Uterus (tissue), 2 donors: ENCODE measurements at regions not wholly inside any gene's neighbourhood (a gene's known extent, or its start where the extent isn't known, plus 50 kb on each side); places are given as distances from the start of the nearest gene placed in this dataset.

Experiments
- CTCF ChIP-seq, 4 experiments: fragments of 200-600 bp in 2 of 4; fragments of 450-650 bp in 2 of 4; sonication (generic) in 2 of 4; IDR thresholded peaks; one replicate each; pipeline ENCODE4 v1.5.1; 2016 to 2019; ENCODE audit warnings: antibody characterized with exemption in 4 of 4, mild to moderate bottlenecking in 2 of 4, moderate library complexity in 1 of 4
- POLR2A ChIP-seq, 2 donors: fragments of 450-650 bp; IDR thresholded peaks; one replicate each; pipeline ENCODE4 v1.6.1; 2016; ENCODE audit warnings: antibody characterized with exemption in 2 of 2, mild to moderate bottlenecking in 1 of 2, moderate library complexity in 1 of 2

DNA sequence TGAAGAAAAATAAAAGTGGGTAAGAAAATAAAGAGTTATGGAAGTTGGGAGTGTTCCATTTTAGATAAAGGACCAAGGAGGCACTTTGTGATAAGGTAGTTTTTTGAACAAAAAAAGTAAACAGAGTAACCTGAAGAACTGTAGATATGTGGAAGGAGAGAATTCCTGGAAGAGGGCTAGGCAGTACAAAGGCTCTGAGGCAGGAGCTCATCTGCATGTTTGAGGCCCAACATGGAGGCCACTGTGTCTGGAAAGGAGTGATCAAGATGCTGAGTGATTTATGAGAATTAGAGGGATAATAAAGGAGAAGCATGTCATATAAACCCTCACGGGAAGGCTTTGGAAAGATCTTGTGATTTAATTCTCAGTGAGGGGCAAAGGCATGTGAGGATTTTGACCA, 126.5 kb downstream of the DTWD1 start:
- TF ChIP-seq CTCF (IDR thresholded peaks at IDR 0.05) = no peak
- no peak for TF ChIP-seq POLR2A (IDR thresholded peaks at IDR 0.05)
